Mesendoderm (in vitro differentiated cells): ENCODE measurements at regions not wholly inside any gene's neighbourhood (a gene's known extent, or its start where the extent isn't known, plus 50 kb on each side); places are given as distances from the start of the nearest gene placed in this dataset.

Source experiments
- DNase-seq: peaks from one replicate; pipeline ENCODE4 v3.0.0; 2013
- H2AK5ac ChIP-seq: 2 replicates; pipeline ENCODE4 v1.6.1; 2013; ENCODE audit warnings: low read length, inconsistent platforms
- H2BK120ac ChIP-seq: 2 replicates; pipeline ENCODE4 v1.6.1; 2013; ENCODE audit warnings: low read depth, mild to moderate bottlenecking, low read length, moderate library complexity, mixed read lengths
- H2BK15ac ChIP-seq: replicated peaks from 2 replicates; pipeline ENCODE4 v1.6.1; 2013; ENCODE audit warnings: low read depth, mild to moderate bottlenecking, moderate library complexity
- H2BK5ac ChIP-seq: 2 replicates; pipeline ENCODE4 v1.6.1; 2013; ENCODE audit warnings: low read length, inconsistent platforms
- H3K18ac ChIP-seq: 2 replicates; pipeline ENCODE4 v1.6.1; 2013; ENCODE audit warnings: mild to moderate bottlenecking, low read length, mixed read lengths
- H3K23ac ChIP-seq: one replicate; pipeline ENCODE4 v1.6.1; 2013; ENCODE audit warnings: low read length
- H3K27ac ChIP-seq: 2 replicates; pipeline ENCODE4 v1.5.1; 2013; ENCODE audit warnings: low read depth, mild to moderate bottlenecking, inconsistent platforms, low read length, moderate library complexity
- H3K27me3 ChIP-seq: 2 replicates; pipeline ENCODE4 v1.6.1; 2013; ENCODE audit warnings: low read length, control low read depth, mild to moderate bottlenecking, inconsistent platforms; ENCODE audit not compliant: insufficient read depth, poor library complexity
- H3K36me3 ChIP-seq: 2 replicates; pipeline ENCODE4 v1.6.1; 2013; ENCODE audit warnings: low read length, inconsistent platforms; ENCODE audit not compliant: control insufficient read depth, insufficient read depth
- H3K4ac ChIP-seq: one replicate; pipeline ENCODE4 v1.6.1; 2013; ENCODE audit warnings: low read depth, mild to moderate bottlenecking, low read length, moderate library complexity
- H3K4me1 ChIP-seq: 2 replicates; pipeline ENCODE4 v1.6.1; 2013; ENCODE audit warnings: low read depth, low read length, inconsistent platforms; ENCODE audit not compliant: control insufficient read depth
- H3K4me2 ChIP-seq: 2 replicates; pipeline ENCODE4 v1.6.1; 2013; ENCODE audit warnings: low read length
- H3K4me3 ChIP-seq: 2 replicates; pipeline ENCODE4 v1.5.1; 2013; ENCODE audit warnings: mild to moderate bottlenecking, low read length
- H3K56ac ChIP-seq: one replicate; pipeline ENCODE4 v1.6.1; 2013; ENCODE audit warnings: low read length
- H3K79me1 ChIP-seq: 2 replicates; pipeline ENCODE4 v1.6.1; 2013; ENCODE audit warnings: low read length, inconsistent platforms
- H3K79me2 ChIP-seq: 2 replicates; pipeline ENCODE4 v1.6.1; 2013; ENCODE audit warnings: mild to moderate bottlenecking, low read length; ENCODE audit not compliant: control insufficient read depth, insufficient read depth
- H3K9ac ChIP-seq: 2 replicates; pipeline ENCODE4 v1.6.1; 2013; ENCODE audit warnings: low read length, inconsistent platforms
- H4K5ac ChIP-seq: one replicate; pipeline ENCODE4 v1.6.1; 2013; ENCODE audit warnings: low read length
- H4K8ac ChIP-seq: one replicate; pipeline ENCODE4 v1.6.1; 2013; ENCODE audit warnings: low read depth, mild to moderate bottlenecking, control low read depth, low read length, moderate library complexity
- WGBS: extraction: QIAGEN DNeasy Blood & Tissue Kit; methylation state at CpG from one replicate; pipeline ENCODE4 v1.1.7; 2013; ENCODE audit warnings: low lambda C conversion rate, missing lambda C conversion rate; ENCODE audit not compliant: insufficient coverage; ENCODE audit errors: extremely low coverage; 5-methylcytosine and 5-hydroxymethylcytosine counted together

DNA sequence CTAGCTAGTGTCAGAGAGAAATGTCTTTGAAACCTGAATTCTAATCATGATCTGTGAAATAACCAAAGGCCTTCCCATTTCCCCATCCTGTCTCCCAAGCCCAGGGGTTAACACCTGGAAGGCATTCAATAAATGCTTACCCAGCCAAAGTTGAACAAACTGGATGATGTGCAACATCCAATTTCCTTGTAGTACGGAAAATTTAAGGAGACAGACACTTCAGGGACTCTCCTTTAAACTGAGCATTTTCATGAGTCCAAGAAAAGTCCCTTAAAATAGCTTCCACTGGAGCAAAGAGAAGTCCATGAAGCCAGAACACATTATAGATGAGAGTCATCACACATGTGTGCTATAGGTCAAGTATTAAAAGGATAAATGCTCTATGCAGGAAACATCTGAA, 271.2 kb downstream of the RAB28 start:
- Histone ChIP-seq H3K27me3 (no peaks in the 10 kb centered on the region), H2AK5ac (no peak overlapping the region), H3K23ac (no peak overlapping the region), H4K5ac (no peak overlapping the region), H4K8ac (no peak overlapping the region), H3K36me3 (no peaks in the 10 kb centered on the region), H3K4me1 (no peaks in the 10 kb centered on the region), H3K79me2 (no peaks in the 10 kb centered on the region), H3K79me1 (no peaks in the 10 kb centered on the region), H3K9ac (no peak overlapping the region), H2BK5ac (no peak overlapping the region), H3K4me2 (no peak overlapping the region), H3K18ac (no peak overlapping the region), H3K4me3 (no peak overlapping the region), H2BK15ac (no peak overlapping the region), H3K56ac (no peak overlapping the region), H3K4ac (no peak overlapping the region), H3K27ac (no peak overlapping the region), H2BK120ac (no peak overlapping the region)
- WGBS: no CpG with 5 or more reads among the region's 1 CpG
- DNase-seq: no peak

DNA sequence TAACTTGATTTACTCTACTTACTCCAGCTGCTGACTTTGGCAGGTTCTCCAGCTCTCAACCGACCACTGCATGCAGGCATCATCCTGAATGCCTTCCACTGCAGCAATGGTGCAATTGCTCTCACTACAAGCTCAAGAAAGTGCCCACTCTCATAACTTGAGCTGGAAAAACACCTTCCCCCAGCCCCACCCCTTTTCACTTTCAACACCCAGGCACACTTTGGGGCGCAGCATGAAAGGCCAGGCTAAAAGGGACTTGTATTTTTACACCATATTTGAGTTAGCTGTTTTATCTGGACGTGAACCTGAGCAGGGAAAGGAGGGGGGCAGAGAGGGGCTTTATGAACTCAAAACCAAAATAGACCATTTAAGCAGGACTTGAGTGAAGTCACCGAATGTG, 274.5 kb downstream of the RAB28 start:
- Histone ChIP-seq H2AK5ac (no peak overlapping the region), H3K4me1 (no peaks in the 10 kb centered on the region), H4K5ac (no peak overlapping the region), H2BK5ac (no peak overlapping the region), H3K27me3 (no peaks in the 10 kb centered on the region), H3K27ac (no peak overlapping the region), H3K79me2 (no peaks in the 10 kb centered on the region), H3K4ac (no peak overlapping the region), H3K4me3 (no peak overlapping the region), H3K9ac (no peak overlapping the region), H3K56ac (no peak overlapping the region), H2BK15ac (no peak overlapping the region), H4K8ac (no peak overlapping the region), H3K36me3 (no peaks in the 10 kb centered on the region), H3K23ac (no peak overlapping the region), H3K4me2 (no peak overlapping the region), H3K79me1 (no peaks in the 10 kb centered on the region), H2BK120ac (no peak overlapping the region), H3K18ac (no peak overlapping the region)
- no peak for DNase-seq
- WGBS: no CpG with 5 or more reads among the region's 4 CpGs

DNA sequence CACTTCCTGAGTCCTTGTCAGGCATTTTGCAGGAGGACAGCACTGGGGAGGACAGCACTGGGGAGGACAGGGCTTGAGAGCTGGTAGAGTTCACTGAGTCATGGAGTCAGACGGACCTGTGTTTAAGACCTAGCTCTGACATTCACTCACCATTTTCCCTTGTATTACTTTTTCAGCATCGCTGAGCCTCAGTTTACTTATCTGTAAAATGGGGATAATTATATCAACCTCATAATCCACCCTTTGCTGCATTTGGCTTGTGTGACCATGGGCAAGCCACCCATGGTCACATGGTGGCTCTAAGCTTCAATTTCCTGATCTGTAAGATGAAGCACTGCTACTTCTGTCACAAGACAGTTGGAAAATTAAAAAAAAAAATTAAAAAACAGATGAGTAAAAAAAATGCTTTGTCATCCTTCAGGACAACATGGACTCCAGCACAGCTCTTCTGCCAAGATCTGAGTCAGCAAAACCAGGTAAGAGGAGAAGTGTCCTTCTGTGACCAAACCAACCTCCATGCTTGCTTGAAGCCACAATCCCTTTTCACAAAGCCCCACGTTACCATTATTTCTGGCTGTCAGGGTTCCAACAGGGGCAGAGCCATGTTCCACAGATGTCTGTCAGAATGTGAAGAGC, 275.5 kb downstream of the RAB28 start:
- Histone ChIP-seq H3K27ac (no peak overlapping the region), H3K79me2 (no peaks in the 10 kb centered on the region), H2BK120ac (no peak overlapping the region), H4K5ac (no peak overlapping the region), H2AK5ac (no peak overlapping the region), H3K23ac (no peak overlapping the region), H3K4me3 (no peak overlapping the region), H2BK15ac (no peak overlapping the region), H3K27me3 (no peaks in the 10 kb centered on the region), H3K36me3 (no peaks in the 10 kb centered on the region), H3K56ac (no peak overlapping the region), H3K79me1 (no peaks in the 10 kb centered on the region), H3K9ac (no peak overlapping the region), H2BK5ac (no peak overlapping the region), H3K4me2 (no peak overlapping the region), H3K4me1 (no peaks in the 10 kb centered on the region), H4K8ac (no peak overlapping the region), H3K4ac (no peak overlapping the region), H3K18ac (no peak overlapping the region)
- no CpG with 5 or more reads among the region's 3 CpGs for WGBS
- DNase-seq: no peak

DNA sequence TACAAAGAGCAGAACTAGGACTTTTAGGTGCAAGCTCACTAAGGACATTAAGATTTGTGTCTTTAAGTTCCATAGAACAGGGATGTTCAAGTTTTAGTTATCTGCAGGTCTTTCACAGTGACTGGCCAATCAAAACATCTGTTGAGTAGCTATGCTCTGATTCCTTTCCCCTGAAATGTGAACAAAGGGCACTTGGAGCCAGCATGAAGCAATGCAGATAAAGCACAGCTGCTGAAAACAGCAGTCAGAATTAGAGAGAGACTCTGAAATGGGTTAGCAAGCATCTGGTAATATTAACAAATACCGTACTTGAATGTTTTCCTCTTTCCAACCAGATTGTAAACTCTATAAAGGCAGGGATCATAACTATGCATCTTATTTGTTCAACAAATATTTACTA, 276.9 kb downstream of the RAB28 start:
- Histone ChIP-seq H3K18ac (no peak overlapping the region), H2AK5ac (no peak overlapping the region), H2BK5ac (no peak overlapping the region), H2BK15ac (no peak overlapping the region), H3K79me1 (no peaks in the 10 kb centered on the region), H4K8ac (no peak overlapping the region), H4K5ac (no peak overlapping the region), H3K4me3 (no peak overlapping the region), H3K4me1 (no peaks in the 10 kb centered on the region), H3K4ac (no peak overlapping the region), H3K79me2 (no peaks in the 10 kb centered on the region), H3K4me2 (no peak overlapping the region), H3K23ac (no peak overlapping the region), H3K36me3 (no peaks in the 10 kb centered on the region), H3K56ac (no peak overlapping the region), H3K9ac (no peak overlapping the region), H3K27me3 (no peaks in the 10 kb centered on the region), H2BK120ac (no peak overlapping the region), H3K27ac (no peak overlapping the region)
- no CpG with 5 or more reads among the region's 1 CpG for WGBS
- DNase-seq: no peak

DNA sequence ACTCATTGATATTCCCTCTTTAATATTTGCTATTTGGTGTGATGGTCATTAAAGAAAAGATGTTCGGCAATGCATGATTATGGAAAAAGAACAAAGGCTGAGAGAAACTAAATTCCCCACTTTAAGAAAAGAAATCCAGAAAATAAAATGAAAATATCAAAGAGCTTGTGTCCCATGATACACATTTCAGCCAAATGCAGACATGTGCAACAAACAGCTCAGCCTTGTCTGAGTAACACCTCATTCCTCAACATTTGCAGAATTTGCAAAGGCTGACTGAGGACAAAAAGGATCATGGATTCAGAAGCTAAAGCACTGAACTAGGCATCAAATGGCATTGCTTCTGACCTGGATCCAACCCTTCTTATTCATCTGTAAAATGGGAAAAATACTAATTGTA, 281.0 kb downstream of the RAB28 start:
- H3K23ac ChIP-seq: no peak overlapping the region
- H4K5ac ChIP-seq: no peak overlapping the region
- no peak overlapping the region for H3K4ac ChIP-seq
- no peak overlapping the region for H3K4me3 ChIP-seq
- no peak for DNase-seq
- no peaks in the 10 kb centered on the region for H3K79me2 ChIP-seq
- no peaks in the 10 kb centered on the region for H3K27me3 ChIP-seq
- no peak overlapping the region for H3K4me2 ChIP-seq
- no peak overlapping the region for H3K27ac ChIP-seq
- H4K8ac ChIP-seq: no peak overlapping the region
- H3K9ac ChIP-seq: no peak overlapping the region
- no peak overlapping the region for H2BK15ac ChIP-seq
- H2AK5ac ChIP-seq: no peak overlapping the region
- WGBS: no CpG with 5 or more reads among the region's 1 CpG
- H3K56ac ChIP-seq: no peak overlapping the region
- H2BK120ac ChIP-seq: no peak overlapping the region
- H3K4me1 ChIP-seq: no peaks in the 10 kb centered on the region
- no peak overlapping the region for H2BK5ac ChIP-seq
- no peaks in the 10 kb centered on the region for H3K79me1 ChIP-seq
- H3K36me3 ChIP-seq: no peaks in the 10 kb centered on the region
- no peak overlapping the region for H3K18ac ChIP-seq

DNA sequence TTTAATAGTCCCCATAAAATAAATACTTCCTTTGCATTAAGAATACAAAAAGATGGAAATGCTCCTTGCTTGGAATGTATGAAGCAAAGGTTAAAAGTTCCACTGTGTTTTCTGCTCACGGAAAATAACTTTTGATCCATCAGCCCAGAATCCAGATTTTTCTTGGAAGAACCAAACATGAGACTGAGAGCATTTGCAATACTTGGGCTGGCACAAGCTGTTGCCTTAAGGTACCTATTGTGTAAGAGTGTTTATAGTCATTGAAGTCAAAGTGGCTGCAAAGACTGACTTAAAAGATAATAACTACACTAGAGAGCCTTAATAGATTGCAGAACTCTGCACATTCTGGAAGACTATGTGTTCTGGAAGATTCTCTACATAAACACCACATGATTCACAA, 281.4 kb downstream of the RAB28 start:
- H3K4me2 ChIP-seq: no peak overlapping the region
- H3K36me3 ChIP-seq: no peaks in the 10 kb centered on the region
- no peak overlapping the region for H4K8ac ChIP-seq
- H3K79me2 ChIP-seq: no peaks in the 10 kb centered on the region
- no peak overlapping the region for H3K56ac ChIP-seq
- no peak overlapping the region for H3K23ac ChIP-seq
- no peak overlapping the region for H3K9ac ChIP-seq
- H2BK15ac ChIP-seq: no peak overlapping the region
- H2BK5ac ChIP-seq: no peak overlapping the region
- no peak overlapping the region for H4K5ac ChIP-seq
- no peak for DNase-seq
- H3K4me1 ChIP-seq: no peaks in the 10 kb centered on the region
- no peak overlapping the region for H3K27ac ChIP-seq
- no peak overlapping the region for H2BK120ac ChIP-seq
- no peaks in the 10 kb centered on the region for H3K79me1 ChIP-seq
- no peak overlapping the region for H3K4ac ChIP-seq
- H3K27me3 ChIP-seq: no peaks in the 10 kb centered on the region
- WGBS: no CpG with 5 or more reads among the region's 1 CpG
- H2AK5ac ChIP-seq: no peak overlapping the region
- H3K4me3 ChIP-seq: no peak overlapping the region
- no peak overlapping the region for H3K18ac ChIP-seq
